ENCODE measurements at regions not wholly inside any gene's neighbourhood (a gene's known extent, or its start where the extent isn't known, plus 50 kb on each side); places are given as distances from the start of the nearest gene placed in this dataset.

- no peak overlapping the region for H3K4me3 ChIP-seq (ENCODE audit: low read length)
- TF ChIP-seq CTCF (IDR thresholded peaks at IDR 0.05; ENCODE audit: insufficient read depth, low read depth, low read length, missing control alignments), result no peak
- no peak for DNase-seq (ENCODE audit: low read depth)
Observed at GRCh38 chr1:163912170-163912884, 590.6 kb downstream of the NUF2 start.

GRCh38 chr1:163914785-163915413 is 593.1 kb downstream of the NUF2 start:
- no peak overlapping the region for H3K4me3 ChIP-seq (ENCODE audit: low read length)
- TF ChIP-seq CTCF (IDR thresholded peaks at IDR 0.05; ENCODE audit: insufficient read depth, low read depth, low read length, missing control alignments), result no peak
- no peak for DNase-seq (ENCODE audit: low read depth)

GRCh38 chr1:163922743-163923201 is 601.0 kb downstream of the NUF2 start:
- no peak for TF ChIP-seq CTCF (IDR thresholded peaks at IDR 0.05; ENCODE audit: insufficient read depth, low read depth, low read length, missing control alignments)
- no peak overlapping the region for H3K4me3 ChIP-seq (ENCODE audit: low read length)
- DNase-seq (ENCODE audit: low read depth), result no peak

GRCh38 chr1:163924041-163924440 is 602.3 kb downstream of the NUF2 start:
- TF ChIP-seq CTCF (IDR thresholded peaks at IDR 0.05; ENCODE audit: insufficient read depth, low read depth, low read length, missing control alignments), result no peak
- DNase-seq (ENCODE audit: low read depth), result no peak
- H3K4me3 ChIP-seq (ENCODE audit: low read length), result no peak overlapping the region

- H3K4me3 ChIP-seq (ENCODE audit: low read length), result no peak overlapping the region
- TF ChIP-seq CTCF (IDR thresholded peaks at IDR 0.05; ENCODE audit: insufficient read depth, low read depth, low read length, missing control alignments), result no peak
- no peak for DNase-seq (ENCODE audit: low read depth)
Observed at GRCh38 chr1:163927493-163927892, 605.7 kb downstream of the NUF2 start.

- TF ChIP-seq CTCF (IDR thresholded peaks at IDR 0.05; ENCODE audit: insufficient read depth, low read depth, low read length, missing control alignments), result no peak
Observed at GRCh38 chr1:163928069-163928468, 606.3 kb downstream of the NUF2 start.

More at GRCh38 chr1:163928069-163928468, 606.3 kb downstream of the NUF2 start:
- DNase-seq (ENCODE audit: low read depth), result no peak
- H3K4me3 ChIP-seq (ENCODE audit: low read length), result no peak overlapping the region

Data from epithelial cell of esophagus (primary cell).